RCC 7860 (cell line): ENCODE measurements at regions not wholly inside any gene's neighbourhood (a gene's known extent, or its start where the extent isn't known, plus 50 kb on each side); places are given as distances from the start of the nearest gene placed in this dataset.

Experiments used
- DNase-seq: peaks from one replicate; pipeline ENCODE4 v3.0.0-alpha.2; 2015; ENCODE audit warnings: low spot score
- FAIRE-seq: peaks from 2 replicates; lab custom pipeline; 2012; peaks lifted over from hg19 to GRCh38; lab: Jason Lieb, UNC

DNA sequence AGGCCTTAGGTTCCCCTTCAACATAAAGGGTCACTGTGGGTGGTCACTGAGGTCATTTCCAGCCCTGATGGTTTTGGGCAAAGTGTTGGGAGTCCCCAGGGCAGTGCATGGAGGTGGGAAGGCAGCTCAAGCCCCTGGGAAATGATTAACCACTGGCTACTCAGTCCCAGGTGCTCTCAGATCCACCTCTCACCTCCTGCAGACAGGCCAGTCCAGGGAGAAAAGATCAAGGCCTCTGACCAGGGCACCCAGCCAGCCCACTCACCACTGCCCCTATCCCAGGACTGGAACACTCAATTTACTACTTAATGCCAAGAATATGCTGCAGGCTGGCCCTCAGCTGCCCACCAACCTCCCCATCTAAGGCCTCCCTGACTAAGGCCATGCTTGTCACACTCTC, 1307.9 kb downstream of the UQCRFS1 start:
- FAIRE-seq = no peak
- DNase-seq = no peak

GRCh38 chr19:27901078-27901477, 1311.9 kb downstream of the UQCRFS1 start:
- FAIRE-seq = no peak
- no peak for DNase-seq

GRCh38 chr19:27896091-27896490, 1316.9 kb downstream of the UQCRFS1 start:
- FAIRE-seq (no peak), DNase-seq (no peak)

GRCh38 chr19:27894906-27895754, 1317.8 kb downstream of the UQCRFS1 start:
- DNase-seq (no peak), FAIRE-seq (no peak)

DNA sequence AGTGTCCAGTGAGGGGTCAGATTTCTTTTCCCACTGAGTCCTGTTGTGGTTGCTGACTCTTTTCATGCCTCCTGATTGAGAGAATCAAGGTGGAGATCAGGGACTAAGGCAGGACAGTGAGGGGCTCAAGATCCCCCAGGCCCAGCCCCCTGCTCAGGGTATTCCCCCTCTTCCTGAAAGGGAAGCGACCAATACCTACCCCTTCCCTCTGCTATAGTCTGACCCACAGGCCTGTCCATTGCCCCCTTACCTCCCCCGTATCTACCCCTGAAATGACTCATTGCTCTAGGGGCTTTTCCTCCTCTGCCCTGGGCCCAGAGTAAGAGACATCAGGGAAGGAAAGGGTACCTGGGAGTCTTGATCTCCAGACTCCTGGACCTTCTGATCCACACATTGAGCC, 1320.5 kb downstream of the UQCRFS1 start:
- no peak for FAIRE-seq
- no peak for DNase-seq

DNA sequence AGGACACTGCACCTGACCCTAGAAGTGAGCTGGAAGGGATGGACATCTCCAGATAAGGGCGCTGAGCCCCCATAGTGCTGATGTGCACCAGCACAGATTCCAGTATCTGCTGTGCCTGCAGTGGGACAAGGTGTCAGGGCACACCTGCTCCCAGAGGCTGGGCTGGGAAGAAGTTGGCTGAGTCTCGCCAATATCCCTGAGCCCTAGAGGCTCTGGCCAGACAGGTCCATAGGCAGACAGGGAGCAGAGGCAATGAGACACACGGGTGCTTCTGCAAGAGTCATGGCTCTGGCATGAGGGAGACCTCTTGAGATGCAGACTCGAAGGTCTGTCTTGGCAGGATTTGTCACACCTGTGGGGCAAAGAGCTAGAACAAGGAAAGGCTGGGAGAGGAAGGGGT, 1321.5 kb downstream of the UQCRFS1 start:
- FAIRE-seq = no peak
- no peak for DNase-seq

DNA sequence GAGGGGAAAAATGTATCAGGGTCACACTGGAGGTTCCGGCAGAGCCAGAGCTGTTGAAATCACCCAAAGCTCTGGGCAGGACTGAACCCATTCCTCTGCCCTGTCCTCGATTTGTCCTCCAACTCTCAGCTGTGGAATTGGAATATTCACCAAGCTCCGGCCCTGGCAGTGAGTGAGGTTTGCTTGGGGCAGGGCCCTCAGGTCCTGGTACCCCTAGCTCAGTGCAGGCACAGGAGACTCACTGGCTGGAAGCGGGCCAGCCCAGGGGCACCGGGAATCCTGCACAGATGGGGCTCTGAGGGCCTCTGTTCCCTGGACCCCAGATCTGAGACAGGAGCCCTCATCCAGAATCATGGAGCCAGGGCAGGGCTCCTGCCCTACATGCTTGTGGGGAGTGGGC, 1322.3 kb downstream of the UQCRFS1 start:
- no peak for FAIRE-seq
- DNase-seq = no peak

DNA sequence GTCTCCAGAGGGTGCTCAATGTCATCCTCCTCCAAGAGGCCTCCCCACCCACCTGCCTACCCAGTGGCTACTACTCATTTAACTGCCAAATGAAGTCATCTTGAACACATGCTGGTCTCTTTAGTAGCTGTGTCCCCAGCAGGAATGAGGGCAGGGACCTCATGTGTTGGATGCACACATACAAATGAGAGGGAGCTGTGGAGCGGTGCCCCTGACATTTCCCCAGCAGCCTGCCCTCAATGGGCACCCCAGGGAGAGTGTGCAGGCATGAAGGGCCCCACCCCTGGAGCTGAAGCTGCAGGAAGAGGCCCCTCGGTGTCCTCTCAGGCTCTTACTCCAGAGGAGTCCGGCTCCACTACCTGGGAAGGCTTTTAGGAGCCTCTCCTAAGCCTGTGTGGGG, 1322.7 kb downstream of the UQCRFS1 start:
- no peak for FAIRE-seq
- no peak for DNase-seq

DNA sequence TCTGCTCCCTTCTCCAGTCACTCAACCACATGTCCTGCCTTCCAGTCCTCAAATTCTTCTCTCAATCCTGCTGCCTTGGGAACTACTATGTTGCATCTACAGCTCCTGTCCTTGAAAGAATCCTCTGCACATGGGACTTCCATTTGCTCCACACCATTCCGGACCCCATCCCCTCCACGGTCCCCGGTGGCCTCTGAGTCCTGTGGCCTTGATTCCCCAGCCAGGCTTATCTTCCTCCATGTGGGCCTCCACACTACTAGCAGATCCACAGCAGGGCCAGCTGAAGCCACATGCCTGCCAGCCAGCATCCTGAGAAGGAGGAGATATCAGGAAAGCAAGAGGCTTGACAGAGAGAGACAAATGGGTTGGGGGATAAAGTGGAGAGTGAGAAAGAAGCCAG, 1323.8 kb downstream of the UQCRFS1 start:
- no peak for FAIRE-seq
- no peak for DNase-seq

- no peak for FAIRE-seq
- DNase-seq = no peak
Measured at GRCh38 chr19:27887946-27888345, 1325.0 kb downstream of the UQCRFS1 start.

DNA sequence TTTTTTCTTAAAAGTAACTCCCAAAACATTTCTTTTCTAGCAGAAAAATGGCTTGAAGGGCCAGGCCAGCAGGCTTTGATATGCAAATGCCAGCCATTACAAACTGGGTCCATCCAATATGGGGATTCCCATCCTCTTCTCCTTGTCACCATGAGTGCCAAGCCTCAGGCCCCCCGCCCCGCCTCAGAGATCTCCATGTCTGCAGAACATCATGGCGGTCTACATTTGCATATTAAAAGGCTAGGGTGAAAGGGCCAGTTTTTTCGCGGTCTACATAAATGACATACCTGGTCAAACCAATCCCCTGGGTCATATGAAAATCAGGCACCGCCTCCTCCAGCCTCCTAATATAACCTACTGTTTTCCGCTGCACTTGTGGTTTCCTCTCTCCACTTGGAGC, 1327.6 kb downstream of the UQCRFS1 start:
- DNase-seq (no peak), FAIRE-seq (no peak)

DNA sequence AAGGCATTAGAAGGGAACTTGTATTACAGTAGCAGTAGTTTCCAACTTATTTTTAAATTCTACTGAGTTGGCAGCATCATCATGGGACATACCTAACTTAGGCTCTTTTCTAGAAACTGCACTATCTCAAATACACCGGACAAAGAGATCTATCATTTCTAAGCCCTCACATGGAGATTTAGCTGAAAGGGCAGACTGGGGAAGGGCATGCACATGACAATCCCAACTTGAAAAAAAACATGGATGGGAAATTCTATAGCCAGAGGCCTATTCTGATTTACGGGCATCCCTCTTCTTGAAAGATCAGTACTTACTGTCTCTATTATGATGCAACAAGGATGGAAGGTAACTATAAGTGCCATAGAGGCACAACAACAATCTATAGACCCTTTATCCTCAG, 1328.6 kb downstream of the UQCRFS1 start:
- DNase-seq = no peak
- no peak for FAIRE-seq

GRCh38 chr19:27881213-27881612, 1331.7 kb downstream of the UQCRFS1 start:
- DNase-seq = no peak
- no peak for FAIRE-seq

DNA sequence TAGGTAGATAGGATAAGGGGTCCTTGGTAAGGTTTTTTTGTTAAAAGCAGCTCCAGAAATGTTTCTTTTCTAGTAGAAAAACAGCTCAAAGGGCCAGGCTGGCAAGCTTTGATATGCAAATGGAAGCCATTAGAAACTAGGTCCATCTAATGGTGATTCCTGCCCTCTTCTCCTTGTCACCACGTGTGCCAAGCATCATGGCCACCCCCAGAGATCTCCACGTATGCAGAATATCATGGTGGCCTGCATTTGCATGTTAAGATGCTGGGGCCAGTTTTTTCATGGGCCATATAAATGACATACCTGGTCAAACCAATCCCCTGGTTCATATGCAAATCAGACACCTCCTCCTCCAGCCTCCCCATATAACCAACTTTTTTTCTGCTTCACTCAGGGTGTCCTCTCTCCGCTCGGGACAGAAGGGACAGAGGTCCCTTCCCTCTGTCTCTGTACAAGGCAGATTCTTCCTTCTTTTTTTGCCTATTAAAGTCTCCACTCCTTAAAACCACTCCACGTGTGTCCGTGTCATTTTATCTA, 1335.9 kb downstream of the UQCRFS1 start:
- no peak for FAIRE-seq
- no peak for DNase-seq

DNA sequence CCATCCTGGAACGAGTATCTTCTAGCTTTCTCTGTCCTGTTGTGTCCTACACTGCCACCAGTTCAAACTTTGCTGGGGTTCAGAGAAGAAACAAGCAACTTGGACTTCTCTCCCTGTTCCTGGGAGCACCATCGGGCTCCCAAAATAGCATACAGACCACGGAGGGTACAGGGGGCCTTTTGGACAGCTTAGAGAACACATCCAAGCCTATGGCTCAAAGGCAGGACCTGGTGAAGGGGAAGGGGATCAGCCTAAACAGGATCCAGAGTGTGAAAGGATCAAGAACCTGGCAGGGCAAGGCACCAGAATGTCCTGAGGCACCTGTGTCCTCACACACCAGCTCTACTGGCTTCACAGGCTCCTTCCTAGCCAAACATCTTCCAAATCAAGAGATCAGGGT, 1336.5 kb downstream of the UQCRFS1 start:
- FAIRE-seq (no peak), DNase-seq (no peak)

DNA sequence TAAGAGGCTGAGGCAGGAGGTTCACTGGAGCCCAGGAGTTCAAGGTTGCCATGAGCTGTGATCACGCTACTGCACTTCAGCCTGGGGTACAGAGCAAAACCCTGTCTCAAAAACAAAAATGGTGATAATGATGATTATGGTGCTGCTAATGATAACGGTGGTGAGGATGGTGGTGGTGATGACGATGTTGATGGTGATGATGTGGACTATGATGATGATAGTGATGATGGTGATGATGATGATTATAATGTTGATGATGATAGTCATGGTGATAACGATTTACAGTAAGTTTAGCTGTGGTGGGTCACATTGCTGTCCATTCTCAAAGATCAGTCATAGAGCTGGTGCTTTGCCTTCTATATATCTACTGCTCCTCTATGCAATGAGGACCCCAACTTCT, 1340.6 kb downstream of the UQCRFS1 start:
- no peak for DNase-seq
- FAIRE-seq = no peak

- FAIRE-seq = no peak
- no peak for DNase-seq
Measured at GRCh38 chr19:27870293-27870692, 1342.7 kb downstream of the UQCRFS1 start.

- DNase-seq = no peak
- FAIRE-seq = no peak
Measured at GRCh38 chr19:27868007-27868406, 1344.9 kb downstream of the UQCRFS1 start.

- no peak for FAIRE-seq
- no peak for DNase-seq
Measured at GRCh38 chr19:27865927-27866777, 1346.8 kb downstream of the UQCRFS1 start.

- DNase-seq = no peak
- FAIRE-seq = no peak
Measured at GRCh38 chr19:27861411-27861975, 1351.5 kb downstream of the UQCRFS1 start.

DNA sequence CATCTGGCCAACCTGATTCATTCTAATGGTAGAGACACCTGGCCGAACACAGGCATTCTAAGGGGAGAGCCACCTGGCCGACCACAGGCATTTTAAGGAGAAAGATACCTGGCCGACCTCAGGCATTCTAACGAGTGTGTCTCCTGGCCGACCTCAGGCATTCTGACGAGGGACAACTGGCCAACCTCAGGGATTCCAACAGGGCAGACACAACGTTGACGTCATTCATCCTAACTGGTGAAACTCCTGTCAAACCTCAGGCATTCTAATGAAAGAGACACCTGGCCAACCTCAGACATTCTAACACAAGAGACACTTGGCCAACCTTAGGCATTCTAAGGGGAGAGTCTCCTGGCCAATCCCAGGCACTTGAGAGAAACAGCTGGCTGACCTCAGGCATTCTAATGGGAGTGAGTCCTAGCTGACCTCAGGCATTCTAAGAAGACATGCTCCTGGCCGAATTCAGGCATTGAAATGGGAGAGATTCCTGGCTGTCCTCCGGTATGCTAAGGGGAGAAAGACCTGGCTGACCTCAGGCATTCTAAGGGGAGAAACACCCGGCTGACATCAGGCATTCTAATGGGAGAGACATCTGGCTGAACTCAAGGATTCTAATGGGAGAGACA, 1352.5 kb downstream of the UQCRFS1 start:
- no peak for FAIRE-seq
- no peak for DNase-seq
